AG04450 (cell line): ENCODE measurements at regions not wholly inside any gene's neighbourhood (a gene's known extent, or its start where the extent isn't known, plus 50 kb on each side); places are given as distances from the start of the nearest gene placed in this dataset.

Experiments
- CTCF ChIA-PET: fragments of 300-600, 350-600 bp; formaldehyde crosslinking; extraction: SDS; loops from one replicate; lab custom pipeline; 2022; ENCODE audit warnings: antibody characterized with exemption, inconsistent platforms; lab: Charles Lee
- POLR2A ChIA-PET: fragments of 350-600 bp; formaldehyde crosslinking; extraction: SDS; loops from one replicate; lab custom pipeline; 2021; ENCODE audit warnings: antibody characterized with exemption, inconsistent platforms; lab: Yijun Ruan, JAX
- DNase-seq: peaks from one replicate; pipeline ENCODE4 v3.0.0-alpha.2; 2011; ENCODE audit warnings: low read depth, low spot score
- H3K27ac ChIP-seq: one replicate; pipeline ENCODE4 v1.5.1; 2012; ENCODE audit warnings: low read depth, low read length, control low read depth
- H3K27me3 ChIP-seq: one replicate; pipeline ENCODE4 v1.6.0; 2012; ENCODE audit warnings: low read length; ENCODE audit not compliant: control insufficient read depth, insufficient read depth
- H3K4me3 ChIP-seq: 2 replicates; pipeline ENCODE4 v1.5.1; 2011; ENCODE audit warnings: mild to moderate bottlenecking, low read depth, low read length, control low read depth
- H3K9me3 ChIP-seq: 2 replicates; pipeline ENCODE4 v1.5.1; 2012; ENCODE audit warnings: low read length; ENCODE audit not compliant: control insufficient read depth, insufficient read depth
- CTCF ChIP-seq: IDR thresholded peaks from 2 replicates; pipeline ENCODE4 v1.5.1; 2011; ENCODE audit warnings: low read depth, low read length, control low read depth, inconsistent platforms

DNA sequence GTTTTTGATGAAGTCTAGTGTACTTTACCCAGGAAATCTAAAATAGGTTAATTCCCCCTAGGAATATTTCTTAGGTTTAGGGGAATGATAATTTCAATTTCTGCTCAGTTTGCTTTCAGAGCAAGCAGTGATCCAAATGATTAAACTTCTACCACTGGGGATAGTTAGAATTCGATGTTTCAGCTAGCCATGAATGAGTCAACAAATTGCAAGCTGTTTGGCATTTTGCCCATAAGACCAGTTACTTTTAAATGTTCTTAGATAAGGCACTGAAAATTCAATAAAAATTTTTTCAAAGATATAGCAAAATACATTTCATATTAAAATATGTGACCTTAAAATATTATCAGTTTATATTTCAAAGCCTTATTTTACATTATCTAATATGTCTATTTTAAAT, 993.6 kb downstream of the ARAP2 start:
- DNase-seq: no peak
- Histone ChIP-seq H3K4me3 (no peak overlapping the region), H3K27me3 (no peaks in the 10 kb centered on the region), H3K9me3 (no peaks in the 10 kb centered on the region), H3K27ac (no peak overlapping the region)
- POLR2A ChIA-PET: no interaction called here
- CTCF ChIA-PET: no interaction called here
- TF ChIP-seq CTCF: no peak

DNA sequence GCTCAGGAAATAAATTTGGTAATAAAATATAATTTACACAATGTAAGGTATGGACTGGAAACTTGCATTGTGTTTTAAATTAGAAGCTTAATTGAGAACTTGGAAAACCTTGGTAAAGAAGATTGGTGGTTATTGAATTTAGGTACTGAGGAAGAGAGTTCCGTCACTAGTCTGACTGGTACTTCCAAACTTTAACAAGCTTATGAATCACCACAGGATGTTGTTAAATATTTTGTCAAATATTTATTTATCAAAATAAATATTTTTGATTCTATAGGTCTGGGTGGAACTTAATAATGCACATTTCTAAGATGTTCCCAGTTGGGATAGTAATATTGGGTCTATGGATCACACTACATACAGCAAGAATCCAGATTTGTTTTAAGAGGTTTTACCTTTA, 992.2 kb downstream of the ARAP2 start:
- no peak for DNase-seq
- TF ChIP-seq CTCF: no peak
- POLR2A ChIA-PET: no interaction called here
- CTCF ChIA-PET: no interaction called here
- Histone ChIP-seq H3K9me3 (no peaks in the 10 kb centered on the region; the same call in 1 of the 2 replicates), H3K27ac (no peak overlapping the region), H3K4me3 (no peak overlapping the region), H3K27me3 (no peaks in the 10 kb centered on the region)

- H3K27ac ChIP-seq: no peak overlapping the region
- TF ChIP-seq CTCF: no peak
- H3K9me3 ChIP-seq: peaks cover 6% of the 10 kb centered on the region
- H3K27me3 ChIP-seq: no peaks in the 10 kb centered on the region
- DNase-seq: no peak
- POLR2A ChIA-PET: no interaction called here
- H3K4me3 ChIP-seq: no peak overlapping the region
- CTCF ChIA-PET: no interaction called here
Observed at GRCh38 chr4:35252866-35253265, 991.4 kb downstream of the ARAP2 start.

- H3K27me3 ChIP-seq: no peaks in the 10 kb centered on the region
- no peak overlapping the region for H3K27ac ChIP-seq
- POLR2A ChIA-PET: no interaction called here
- DNase-seq: no peak
- H3K4me3 ChIP-seq: no peak overlapping the region
- H3K9me3 ChIP-seq: peaks cover 11% of the 10 kb centered on the region
- CTCF ChIA-PET: no interaction called here
- no peak for TF ChIP-seq CTCF
Observed at GRCh38 chr4:35253331-35253730, 991.0 kb downstream of the ARAP2 start.

DNA sequence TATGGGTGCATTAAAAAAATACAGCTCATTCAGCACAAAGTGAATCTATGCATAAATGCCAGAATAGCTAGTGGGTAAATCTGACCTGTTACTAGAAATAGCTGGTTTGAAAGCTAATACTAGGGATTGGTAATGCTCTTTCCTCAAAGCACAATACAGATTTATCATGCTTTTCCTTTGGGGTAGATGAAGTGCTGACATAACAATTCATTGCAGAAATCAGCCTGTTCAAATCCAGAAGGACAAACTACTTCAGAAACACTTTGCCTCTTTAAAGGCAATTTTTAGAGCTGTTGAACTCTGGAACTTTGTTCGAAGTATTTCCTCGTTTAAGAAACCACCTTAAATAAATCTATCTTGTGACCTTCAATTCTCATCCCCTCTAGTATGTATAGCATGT, 957.9 kb downstream of the ARAP2 start:
- Histone ChIP-seq H3K27ac (no peak overlapping the region), H3K27me3 (no peaks in the 10 kb centered on the region), H3K9me3 (peaks cover 6% of the 10 kb centered on the region), H3K4me3 (no peak overlapping the region)
- ChIA-PET CTCF (no interaction called here), POLR2A (no interaction called here)
- DNase-seq: no peak
- no peak for TF ChIP-seq CTCF
